OCI-M2 (cell line): ENCODE measurements at regions not wholly inside any gene's neighbourhood (a gene's known extent, or its start where the extent isn't known, plus 50 kb on each side); places are given as distances from the start of the nearest gene placed in this dataset.

Experiments used
- DNase-seq: peaks from one replicate; lab custom pipeline; 2025; ENCODE audit not compliant: unreplicated experiment; lab: John Stamatoyannopoulos, UW

DNA sequence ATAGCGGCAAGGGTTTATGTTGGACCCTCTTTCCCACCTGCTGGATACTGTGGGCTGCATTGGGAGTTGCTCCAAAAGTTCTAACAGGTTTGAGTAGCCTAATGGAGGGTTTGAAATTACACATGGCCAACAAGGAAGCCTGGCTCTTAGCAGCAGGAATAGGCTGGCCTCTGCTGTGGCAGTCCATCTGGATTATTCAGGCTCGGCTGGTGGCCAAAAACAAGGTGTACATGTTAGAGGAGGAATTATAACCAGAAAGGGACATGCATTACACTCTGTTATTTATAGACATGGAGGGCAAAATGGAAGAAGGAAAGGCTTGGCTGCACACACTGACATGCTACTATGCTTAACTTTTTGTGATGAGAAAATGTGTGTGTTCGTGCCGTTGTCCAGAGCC, 61.1 kb upstream of the NRXN1 start:
- no peak for DNase-seq

DNA sequence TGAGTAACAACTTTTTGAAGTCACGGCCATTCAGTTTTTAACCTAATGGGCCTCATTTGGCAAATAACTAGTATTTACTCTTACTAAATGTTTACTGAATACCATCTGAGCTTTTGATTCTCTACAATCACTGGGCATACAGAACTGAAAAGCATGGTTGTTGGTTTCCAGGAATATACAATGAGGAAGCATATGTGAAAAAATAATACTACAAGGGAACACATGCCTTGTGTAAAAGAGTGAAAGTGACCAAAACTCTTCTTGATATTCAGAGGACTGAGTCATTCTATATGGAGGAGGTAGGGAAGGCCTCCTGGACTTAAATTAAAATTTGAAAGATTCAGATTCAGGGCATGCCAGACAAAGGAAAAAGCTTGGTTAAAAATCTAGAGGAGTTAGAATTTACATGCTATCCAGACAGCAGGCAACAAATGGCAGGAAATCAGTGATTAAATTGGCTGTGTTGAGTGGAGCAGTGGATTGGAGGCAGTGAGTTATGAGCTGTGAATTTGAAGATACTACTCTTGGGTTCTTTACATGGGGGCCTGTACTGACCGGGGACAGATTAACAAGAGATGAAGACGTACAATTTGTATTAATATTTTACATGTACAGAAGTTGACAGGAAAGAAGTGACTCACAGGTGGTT, 53.6 kb upstream of the NRXN1 start:
- DNase-seq: no peak

DNA sequence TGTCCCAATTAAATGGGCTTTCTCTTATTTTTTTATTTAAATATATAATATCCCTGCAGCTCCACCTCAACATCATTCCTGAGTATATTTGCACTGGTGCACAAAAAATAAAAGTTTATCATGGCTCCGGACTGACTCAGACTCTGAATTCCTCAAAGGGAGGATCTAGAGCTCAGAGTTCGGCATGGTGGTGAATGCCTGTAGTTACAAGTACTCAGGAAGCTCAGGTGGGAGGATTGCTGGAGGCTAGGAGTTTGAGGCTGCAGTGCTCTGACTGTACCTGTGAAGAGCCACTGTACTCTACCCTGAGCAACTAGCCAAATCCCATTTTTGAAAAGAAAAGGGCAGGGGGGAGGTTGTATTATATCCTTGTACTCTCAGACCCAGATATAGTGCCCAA, 52.8 kb upstream of the NRXN1 start:
- no peak for DNase-seq
